ENCODE measurements at regions not wholly inside any gene's neighbourhood (a gene's known extent, or its start where the extent isn't known, plus 50 kb on each side); places are given as distances from the start of the nearest gene placed in this dataset.
A peak's percentile ranks its signal among the peaks of the same experiment; 100 is the strongest.

GRCh38 chr7:67452516-67453026 is 455.9 kb downstream of the TYW1 start:
- dilution Hi-C loops (cut with HindIII; ENCODE audit: low sequenced_read_pairs, unreplicated experiment) = no loop called here
- no peak overlapping the region for H4K5ac ChIP-seq (ENCODE audit: low read depth, low read length)
- H2BK120ac ChIP-seq (ENCODE audit: low read depth, low read length) = no peak overlapping the region
- H3K36me3 ChIP-seq (ENCODE audit: control insufficient read depth, insufficient read depth, low read length) = no peaks in the 10 kb centered on the region
- CTCF ChIA-PET = no interaction called here
- 85% methylated on average over 6 of the region's 6 CpGs; no CpG with 5 or more reads in 1 of the 2 experiments for WGBS, 2 experiments (ENCODE audit: extremely low coverage in 2 of 2, insufficient read length in 1 of 2)
- H2AFZ ChIP-seq (replicated peaks; ENCODE audit: low read length, poor library complexity) = no peak overlapping the region
- no TSS peak for BruUV-seq (replicated peaks)
- H2BK20ac ChIP-seq (ENCODE audit: low read depth, low read length) = no peak overlapping the region
- no peak for ATAC-seq (ENCODE audit: low read depth)
- H3K18ac ChIP-seq (ENCODE audit: low read depth, low read length) = no peak overlapping the region
- no peaks in the 10 kb centered on the region for H3K9me1 ChIP-seq (ENCODE audit: insufficient read depth, low read length)
- no peaks in the 10 kb centered on the region for H3K4me1 ChIP-seq (ENCODE audit: control insufficient read depth, insufficient read depth, low read length)
- no peak overlapping the region for H3K56ac ChIP-seq (ENCODE audit: extremely low read depth, insufficient read depth, low read length)
- H3K4ac ChIP-seq (ENCODE audit: low read depth, low read length) = no peak overlapping the region
- TF ChIP-seq MAFK (IDR thresholded peaks at IDR 0.05; ENCODE audit: low read depth, low read length) (no peak), MAZ (IDR thresholded peaks at IDR 0.05; ENCODE audit: borderline replicate concordance, low read depth, low read length) (no peak), RFX5 (IDR thresholded peaks at IDR 0.05; ENCODE audit: low read depth, low read length) (no peak), RAD21 (IDR thresholded peaks at IDR 0.05; ENCODE audit: low read length) (no peak), FOS (IDR thresholded peaks at IDR 0.05; ENCODE audit: low read depth, low read length) (no peak), BHLHE40 (IDR thresholded peaks at IDR 0.05; ENCODE audit: low read depth, low read length) (no peak)
- no peaks in the 10 kb centered on the region for H3K79me1 ChIP-seq (ENCODE audit: low read depth in 1 of 2, low read length in 2 of 2)
- H3K9me3 ChIP-seq (ENCODE audit: control insufficient read depth, insufficient read depth, low read length) = peaks cover 1% of the 10 kb centered on the region; the same call in 1 of the 2 replicates
- peak overlapping the region; percentile 15 for H2BK5ac ChIP-seq (ENCODE audit: low read depth, low read length, poor library complexity, severe bottlenecking)
- no peaks in the 10 kb centered on the region for H3K27me3 ChIP-seq (ENCODE audit: control insufficient read depth, insufficient read depth, low read length)
- no peak overlapping the region for H4K8ac ChIP-seq (ENCODE audit: low read depth in 2 of 2, low read length in 2 of 2)
- H3K9ac ChIP-seq (ENCODE audit: low read depth, low read length) = no peak overlapping the region
- H4K20me1 ChIP-seq (ENCODE audit: insufficient read depth, low read length) = no peaks in the 10 kb centered on the region
- no peak overlapping the region for H3K4me2 ChIP-seq (ENCODE audit: low read depth, low read length)
- intact Hi-C loops (cut with micrococcal nuclease) = no loop called here
- H4K91ac ChIP-seq (ENCODE audit: insufficient read depth, low read depth, low read length) = no peak overlapping the region
- H3K23ac ChIP-seq (ENCODE audit: low read depth, low read length) = no peak overlapping the region
- no peak overlapping the region for H3K14ac ChIP-seq (replicated peaks; ENCODE audit: low read depth, low read length)
- H3K27ac ChIP-seq (ENCODE audit: insufficient read depth, low read length) = no peak overlapping the region
- POLR2A ChIA-PET (ENCODE audit: unreplicated experiment) = no interaction called here
- H3K4me3 ChIP-seq (ENCODE audit: insufficient read depth, low read depth, low read length) = no peak overlapping the region
- no peak overlapping the region for H2BK15ac ChIP-seq (ENCODE audit: low read depth, low read length)
- in situ Hi-C loops (cut with MboI; ENCODE audit: low sequenced_read_pairs) = no loop called here
- no peak overlapping the region for H2AK9ac ChIP-seq (replicated peaks; ENCODE audit: low read depth, low read length, poor library complexity)
- H2AK5ac ChIP-seq (ENCODE audit: low read depth, low read length) = no peak overlapping the region
- no peak for DNase-seq

Data from IMR-90 (cell line).